H1 (cell line): ENCODE measurements at regions not wholly inside any gene's neighbourhood (a gene's known extent, or its start where the extent isn't known, plus 50 kb on each side); places are given as distances from the start of the nearest gene placed in this dataset.

Experiments used
- CTCF ChIA-PET: fragments of 300-600 bp; sonication (Branson Sonifier 250); formaldehyde crosslinking; loops from one replicate; lab custom pipeline; 2021; ENCODE audit not compliant: partially characterized antibody; lab: Charles Lee
- POLR2A ChIA-PET: fragments of 300-600 bp; sonication (Branson Sonifier 250); formaldehyde crosslinking; loops from one replicate; lab custom pipeline; 2021; ENCODE audit warnings: inconsistent platforms; ENCODE audit not compliant: partially characterized antibody; lab: Charles Lee
- DNase-seq, 2 experiments: peaks; one replicate each; pipeline versions ENCODE4 v3.0.0 to v3.0.0-alpha.2; 2010 to 2022; ENCODE audit warnings: low spot score in 2 of 2, low read depth in 1 of 2, mixed read lengths in 1 of 2
- FAIRE-seq: peaks from 2 replicates; lab custom pipeline; 2011; peaks lifted over from hg19 to GRCh38; lab: Jason Lieb, UNC
- H2AFZ ChIP-seq: 2 replicates; pipeline ENCODE4 v1.8.1; 2012; ENCODE audit warnings: low read length, inconsistent platforms
- H2AK5ac ChIP-seq: 2 replicates; pipeline ENCODE4 v1.6.1; 2013; ENCODE audit warnings: low read depth, low read length
- H2BK120ac ChIP-seq: replicated peaks from 2 replicates; pipeline ENCODE3; 2013; ENCODE audit warnings: low read depth, low read length, inconsistent platforms
- H2BK12ac ChIP-seq: 2 replicates; pipeline ENCODE4 v1.6.1; 2013; ENCODE audit warnings: low read depth, low read length
- H2BK15ac ChIP-seq: 2 replicates; pipeline ENCODE4 v1.6.1; 2013; ENCODE audit warnings: low read length
- H2BK20ac ChIP-seq: 2 replicates; pipeline ENCODE4 v1.6.1; 2013; ENCODE audit warnings: low read length
- H2BK5ac ChIP-seq: 2 replicates; pipeline ENCODE4 v1.6.1; 2013; ENCODE audit warnings: low read depth, low read length
- H3K14ac ChIP-seq: 2 replicates; pipeline ENCODE4 v1.6.1; 2013; ENCODE audit warnings: inconsistent platforms; ENCODE audit not compliant: insufficient read length
- H3K18ac ChIP-seq: 2 replicates; pipeline ENCODE4 v1.6.1; 2013; ENCODE audit warnings: low read length; ENCODE audit errors: extremely low read depth
- H3K23ac ChIP-seq: 2 replicates; pipeline ENCODE4 v1.6.1; 2013; ENCODE audit warnings: inconsistent platforms; ENCODE audit not compliant: insufficient read length
- H3K23me2 ChIP-seq: 2 replicates; pipeline ENCODE4 v1.6.1; 2013; ENCODE audit warnings: low read depth, low read length
- H3K27ac ChIP-seq: 2 replicates; pipeline ENCODE4 v1.6.1; 2011; ENCODE audit warnings: low read depth, low read length, inconsistent platforms
- H3K27me3 ChIP-seq, 4 experiments: replicated peaks in 1 of 4; 1 replicate in 1 of 4; 2 replicates in 3 of 4; pipeline versions ENCODE4 v1.6.1 to v1.8.1; 2011 to 2013; ENCODE audit warnings: low read length in 3 of 4, mild to moderate bottlenecking in 3 of 4, inconsistent platforms in 2 of 4, mixed read lengths in 2 of 4, moderate library complexity in 1 of 4; ENCODE audit not compliant: control insufficient read depth in 3 of 4, insufficient read depth in 3 of 4; ENCODE audit errors: extremely low read depth in 1 of 4
- H3K36me3 ChIP-seq, 4 experiments: 2 replicates each; pipeline versions ENCODE4 v1.6.1 to v1.8.1; 2011 to 2013; ENCODE audit warnings: mild to moderate bottlenecking in 4 of 4, low read length in 3 of 4, moderate library complexity in 2 of 4, control low read depth in 1 of 4, inconsistent platforms in 1 of 4; ENCODE audit not compliant: insufficient read depth in 4 of 4, control insufficient read depth in 2 of 4
- H3K4ac ChIP-seq: replicated peaks from 2 replicates; pipeline ENCODE3; 2013; ENCODE audit warnings: low read length, low read depth, mixed read lengths, inconsistent platforms; ENCODE audit not compliant: insufficient read length
- H3K4me1 ChIP-seq, 4 experiments: replicated peaks in 1 of 4; 1 replicate in 1 of 4; 2 replicates in 3 of 4; pipeline versions ENCODE4 v1.6.1 to v1.8.1; 2011 to 2013; ENCODE audit warnings: low read length in 3 of 4, inconsistent platforms in 2 of 4, mixed read lengths in 1 of 4; ENCODE audit not compliant: insufficient read depth in 4 of 4, control insufficient read depth in 3 of 4
- H3K4me2 ChIP-seq, 2 experiments: 2 replicates each; pipeline versions ENCODE4 v1.6.1 to v1.8.1; 2011 to 2013; ENCODE audit warnings: low read depth in 2 of 2, low read length in 2 of 2, control low read depth in 1 of 2, inconsistent platforms in 1 of 2, mild to moderate bottlenecking in 1 of 2; ENCODE audit not compliant: insufficient read depth in 1 of 2
- H3K4me3 ChIP-seq, 4 experiments: fragments of 200-600, 300-600 bp in 1 of 4; sonication (generic), shearing (Covaris generic), sonication (Bioruptor Twin) in 1 of 4; 2 replicates each; pipeline versions ENCODE4 v1.5.1 to v1.8.1; 2011 to 2016; ENCODE audit warnings: low read length in 4 of 4, low read depth in 3 of 4, control low read depth in 2 of 4, inconsistent platforms in 2 of 4, mild to moderate bottlenecking in 2 of 4, mixed read lengths in 1 of 4, moderate library complexity in 1 of 4; ENCODE audit not compliant: insufficient read depth in 2 of 4; ENCODE audit errors: extremely low read depth in 1 of 4
- H3K56ac ChIP-seq: replicated peaks from 2 replicates; pipeline ENCODE3; 2013; ENCODE audit warnings: low read depth, mild to moderate bottlenecking, mixed read lengths, low read length, inconsistent platforms; ENCODE audit not compliant: insufficient read length
- H3K79me1 ChIP-seq: 2 replicates; pipeline ENCODE4 v1.6.1; 2013; ENCODE audit warnings: low read depth, low read length, control low read depth
- H3K79me2 ChIP-seq, 2 experiments: 2 replicates each; pipeline versions ENCODE4 v1.6.1 to v1.8.1; 2012 to 2013; ENCODE audit warnings: low read length in 2 of 2, mild to moderate bottlenecking in 2 of 2, inconsistent platforms in 1 of 2; ENCODE audit not compliant: insufficient read depth in 2 of 2, control insufficient read depth in 1 of 2
- H3K9ac ChIP-seq, 4 experiments: replicated peaks in 1 of 4; 1 replicate in 1 of 4; 2 replicates in 3 of 4; pipeline versions ENCODE4 v1.6.1 to v1.8.1; 2011 to 2013; ENCODE audit warnings: low read depth in 3 of 4, low read length in 3 of 4, control low read depth in 2 of 4, mild to moderate bottlenecking in 2 of 4, moderate library complexity in 2 of 4, inconsistent platforms in 1 of 4; ENCODE audit errors: extremely low read depth in 1 of 4
- H3K9me3 ChIP-seq, 2 experiments: 2 replicates each; pipeline versions ENCODE4 v1.6.1 to v1.8.1; 2012 to 2013; ENCODE audit warnings: mild to moderate bottlenecking in 2 of 2, moderate library complexity in 2 of 2, control low read depth in 1 of 2, inconsistent platforms in 1 of 2, low read depth in 1 of 2, low read length in 1 of 2, mixed read lengths in 1 of 2; ENCODE audit not compliant: insufficient read depth in 2 of 2
- H4K20me1 ChIP-seq, 2 experiments: replicated peaks in 1 of 2; 2 replicates each; pipeline versions ENCODE3 to v1.8.1; 2011 to 2013; ENCODE audit warnings: inconsistent platforms in 2 of 2, low read length in 2 of 2, mild to moderate bottlenecking in 1 of 2; ENCODE audit not compliant: insufficient read depth in 2 of 2, control insufficient read depth in 1 of 2
- H4K5ac ChIP-seq: 2 replicates; pipeline ENCODE4 v1.6.1; 2013; ENCODE audit warnings: low read length, low read depth, mixed read lengths, inconsistent platforms; ENCODE audit not compliant: insufficient read length
- H4K8ac ChIP-seq: 2 replicates; pipeline ENCODE4 v1.8.0; 2013; ENCODE audit warnings: mild to moderate bottlenecking, moderate library complexity, low read length, inconsistent platforms; ENCODE audit not compliant: insufficient read depth; ENCODE audit errors: extremely low read depth
- H4K91ac ChIP-seq: replicated peaks from 2 replicates; pipeline ENCODE3; 2013; ENCODE audit warnings: low read length, mixed read lengths, inconsistent platforms; ENCODE audit not compliant: insufficient read length
- JUND ChIP-seq: IDR thresholded peaks from 2 replicates; pipeline ENCODE4 v1.6.1; 2011; ENCODE audit warnings: mild to moderate bottlenecking, improper control_type of control experiment, low read length
- KDM4A ChIP-seq: IDR thresholded peaks from one replicate; pipeline ENCODE4 v1.7.1; 2012; ENCODE audit warnings: low read depth, mild to moderate bottlenecking, moderate library complexity, low read length, inconsistent platforms; ENCODE audit not compliant: severe bottlenecking
- TAF7 ChIP-seq: optimal IDR thresholded peaks from 2 replicates; pipeline ENCODE3; 2011; ENCODE audit warnings: low read depth, mild to moderate bottlenecking, inconsistent platforms, low read length, moderate library complexity, borderline replicate concordance
- YY1 ChIP-seq: IDR thresholded peaks from 2 replicates; pipeline ENCODE4 v1.6.1; 2011; ENCODE audit warnings: low read depth, mild to moderate bottlenecking, low read length
- ZNF274 ChIP-seq: IDR thresholded peaks from 2 replicates; pipeline ENCODE4 v1.7.0; 2012; ENCODE audit warnings: low read length, borderline replicate concordance; ENCODE audit errors: extremely low read depth
- whole genome bisulfite sequencing, 2 experiments: shearing (Covaris generic) in 1 of 2; methylation state at CpG; one replicate each; pipeline versions ENCODE4 v1.1.6 to v1.1.7; 2013 to 2015; ENCODE audit warnings: low lambda C conversion rate in 2 of 2, mixed read lengths in 2 of 2, inconsistent platforms in 1 of 2, low coverage in 1 of 2, missing lambda C conversion rate in 1 of 2; ENCODE audit not compliant: insufficient replicate concordance in 2 of 2, insufficient coverage in 1 of 2, insufficient read length in 1 of 2; ENCODE audit errors: extremely low coverage in 1 of 2, missing lambda C conversion rate in 1 of 2; 5-methylcytosine and 5-hydroxymethylcytosine counted together
- TF ChIP-seq, protein P1 (sequence below): IDR thresholded peaks from 2 replicates; pipeline ENCODE4 v1.6.1; 2012; ENCODE audit warnings: inconsistent platforms

DNA sequence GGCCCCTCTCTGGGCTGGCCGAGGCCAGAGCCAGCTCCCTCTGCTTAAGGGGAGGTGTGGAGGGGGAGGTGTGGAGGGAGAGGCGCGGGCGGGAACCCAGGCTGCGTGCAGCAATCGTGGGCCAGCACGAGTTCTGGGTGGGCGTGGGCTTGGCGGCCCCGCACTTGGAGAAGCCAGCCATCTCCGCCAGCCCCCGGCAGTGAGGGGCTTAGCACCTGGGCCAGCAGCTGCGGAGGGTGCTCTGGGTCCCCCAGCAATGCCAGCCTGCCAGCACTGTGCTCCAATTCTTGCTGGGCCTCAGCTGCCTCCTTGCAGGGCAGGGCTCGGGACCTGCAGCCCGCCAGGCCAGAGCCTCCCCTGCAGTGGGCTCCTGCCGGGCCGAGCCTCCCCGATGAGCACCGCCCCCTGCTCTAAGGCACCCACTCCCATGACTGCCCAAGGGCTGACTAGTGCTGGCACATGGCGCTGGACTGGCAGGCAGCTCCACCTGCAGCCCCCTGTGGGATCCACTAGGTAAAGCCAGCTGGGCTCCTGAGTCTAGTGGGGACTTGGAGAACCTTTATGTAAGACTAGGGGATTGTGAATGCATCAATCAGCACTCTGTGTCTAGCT, 96.7 kb upstream of the OR9G4 start:
- no peaks in the 10 kb centered on the region for H3K36me3 ChIP-seq
- 89% methylated on average over 7 of the region's 20 CpGs; no CpG with 5 or more reads in 1 of the 2 experiments for WGBS, 2 experiments

More for the DNA sequence above, 96.7 kb upstream of the OR9G4 start:
- H3K4me2 ChIP-seq = no peak overlapping the region
- DNase-seq (no peak), FAIRE-seq (no peak)
- no peak overlapping the region for H3K23ac ChIP-seq
- H3K14ac ChIP-seq = no peak overlapping the region
- H3K4me3 ChIP-seq = no peak overlapping the region
- H3K27ac ChIP-seq = no peak overlapping the region
- H3K79me1 ChIP-seq = no peaks in the 10 kb centered on the region
- H4K20me1 ChIP-seq = no peaks in the 10 kb centered on the region
- H4K91ac ChIP-seq = no peak overlapping the region
- TF ChIP-seq TAF7 (no peak), JUND (no peak), KDM4A (no peak), ZNF274 (no peak), YY1 (no peak)
- TF ChIP-seq, protein P1, sequence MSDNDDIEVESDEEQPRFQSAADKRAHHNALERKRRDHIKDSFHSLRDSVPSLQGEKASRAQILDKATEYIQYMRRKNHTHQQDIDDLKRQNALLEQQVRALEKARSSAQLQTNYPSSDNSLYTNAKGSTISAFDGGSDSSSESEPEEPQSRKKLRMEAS = no peak
- no peak overlapping the region for H2BK5ac ChIP-seq
- peaks cover 0 to 10% of the 10 kb centered on the region in 2 experiments; a peak in 1 of 4 replicates for H3K9me3 ChIP-seq
- no peak overlapping the region for H4K8ac ChIP-seq
- H3K4ac ChIP-seq = no peak overlapping the region
- H3K79me2 ChIP-seq = no peaks in the 10 kb centered on the region
- POLR2A ChIA-PET = interaction anchor here (1.3 kb wide), 1 partner anchor 12 kb away, joined by 3 read pairs; no protein-coding TSS in a partner anchor
- no peak overlapping the region for H2BK15ac ChIP-seq
- no peak overlapping the region for H4K5ac ChIP-seq
- no peak overlapping the region for H2BK20ac ChIP-seq
- H3K18ac ChIP-seq = no peak overlapping the region
- no peaks in the 10 kb centered on the region for H3K23me2 ChIP-seq
- CTCF ChIA-PET = interaction anchor here (1.1 to 7.2 kb wide), 4 partner anchors 208 to 405 kb away, joined by 3 to 119 read pairs (median 4); no protein-coding TSS in a partner anchor
- no peak overlapping the region for H3K9ac ChIP-seq
- no peaks in the 10 kb centered on the region for H3K4me1 ChIP-seq
- no peak overlapping the region for H2BK120ac ChIP-seq
- H2BK12ac ChIP-seq = no peak overlapping the region
- H2AFZ ChIP-seq = no peak overlapping the region
- no peak overlapping the region for H2AK5ac ChIP-seq
- H3K27me3 ChIP-seq = no peaks in the 10 kb centered on the region
- H3K56ac ChIP-seq = no peak overlapping the region
